HepG2 (cell line): ENCODE measurements at regions not wholly inside any gene's neighbourhood (a gene's known extent, or its start where the extent isn't known, plus 50 kb on each side); places are given as distances from the start of the nearest gene placed in this dataset.

Source experiments
- ATAC-seq: fragments of 200-7000 bp; cut with Tn5 transposase; 3 replicates; pipeline ENCODE4 v1.9.1; 2020; ENCODE audit warnings: mild to moderate bottlenecking, moderate library complexity
- BruUV-seq: library from RNA; stranded (reverse); fragments of 400-500 nt; replicated peaks from 2 replicates; lab custom pipeline; 2021; lab: Mats Ljungman, UMichigan
- CTCF ChIA-PET: fragments of 300-600 bp; formaldehyde crosslinking; extraction: SDS; loops from one replicate; lab custom pipeline; 2021; ENCODE audit warnings: low total read pairs, inconsistent platforms, low intra/inter-chr PET ratio; lab: Yijun Ruan, JAX
- POLR2A ChIA-PET: fragments of 350-600 bp; sonication (Branson Sonifier 250); formaldehyde crosslinking; loops from one replicate; lab custom pipeline; 2020; ENCODE audit warnings: antibody characterized with exemption, inconsistent platforms; lab: Yijun Ruan, JAX
- DNase-seq: peaks from one replicate; pipeline ENCODE4 v3.0.0-alpha.2; 2015; ENCODE audit warnings: low spot score
- FAIRE-seq: peaks from 3 replicates; lab custom pipeline; 2011; peaks lifted over from hg19 to GRCh38; lab: Jason Lieb, UNC
- H2AFZ ChIP-seq: one replicate; pipeline ENCODE4 v1.6.1; 2011; ENCODE audit warnings: low read length, inconsistent platforms
- H3K27ac ChIP-seq: fragments of 300-600 bp; 3 replicates; pipeline ENCODE4 v1.8.0; 2011; ENCODE audit warnings: mixed run types, mild to moderate bottlenecking, mixed read lengths, low read length, inconsistent platforms; ENCODE audit not compliant: insufficient read depth; ENCODE audit errors: extremely low read length
- H3K27me3 ChIP-seq, 2 experiments: fragments of 200-600 bp in 1 of 2; 2 replicates in 1 of 2; 3 replicates in 1 of 2; pipeline versions ENCODE4 v1.6.0 to v1.8.0; 2011; ENCODE audit warnings: low read length in 2 of 2, mild to moderate bottlenecking in 2 of 2, moderate library complexity in 2 of 2, inconsistent platforms in 1 of 2; ENCODE audit not compliant: insufficient read depth in 2 of 2, control insufficient read depth in 1 of 2
- H3K36me3 ChIP-seq, 2 experiments: fragments of 200-600 bp in 1 of 2; replicated peaks in 1 of 2; 2 replicates in 1 of 2; 3 replicates in 1 of 2; pipeline versions ENCODE4 v1.5.1 to v1.8.0; 2011; ENCODE audit warnings: low read length in 2 of 2, inconsistent platforms in 1 of 2; ENCODE audit not compliant: insufficient read depth in 2 of 2, control insufficient read depth in 1 of 2
- H3K4me1 ChIP-seq: 2 replicates; pipeline ENCODE4 v1.5.1; 2012; ENCODE audit warnings: low read length, inconsistent platforms; ENCODE audit not compliant: insufficient read depth
- H3K4me2 ChIP-seq: 2 replicates; pipeline ENCODE4 v1.6.0; 2011; ENCODE audit warnings: low read depth, low read length, inconsistent platforms
- H3K4me3 ChIP-seq, 3 experiments: fragments of 200-600 bp in 1 of 3; sonication (generic), shearing (Covaris generic) in 1 of 3; replicated peaks in 1 of 3; 2 replicates each; pipeline ENCODE4 v1.5.1; 2011 to 2016; ENCODE audit warnings: low read length in 3 of 3, inconsistent platforms in 2 of 3, low read depth in 2 of 3, mild to moderate bottlenecking in 2 of 3, control low read depth in 1 of 3, mixed read lengths in 1 of 3; ENCODE audit not compliant: insufficient read depth in 1 of 3
- H3K79me2 ChIP-seq: one replicate; pipeline ENCODE4 v1.6.1; 2011; ENCODE audit warnings: low read length, inconsistent platforms; ENCODE audit not compliant: insufficient read depth
- H3K9ac ChIP-seq: 2 replicates; pipeline ENCODE4 v1.6.0; 2011; ENCODE audit warnings: mild to moderate bottlenecking, low read depth, low read length, inconsistent platforms; ENCODE audit not compliant: insufficient read depth
- H3K9me3 ChIP-seq: 2 replicates; pipeline ENCODE4 v1.5.1; 2012; ENCODE audit warnings: mild to moderate bottlenecking, low read length
- H4K20me1 ChIP-seq: 2 replicates; pipeline ENCODE4 v1.6.0; 2011; ENCODE audit warnings: inconsistent platforms, mild to moderate bottlenecking, low read length, moderate library complexity; ENCODE audit not compliant: insufficient read depth
- MED8 ChIP-seq: sonication (generic); formaldehyde crosslinking; IDR thresholded peaks from 2 replicates; pipeline ENCODE4 v1.8.1; 2023; ENCODE audit warnings: mild to moderate bottlenecking, missing genetic modification reagents; ENCODE audit not compliant: insufficient replicate concordance
- NFKB2 ChIP-seq: sonication (generic); formaldehyde crosslinking; IDR thresholded peaks from 2 replicates; pipeline ENCODE4 v1.4.0; 2020; ENCODE audit warnings: missing genetic modification reagents, borderline replicate concordance
- SMARCC2 ChIP-seq: fragments of 450-650 bp; IDR thresholded peaks from 2 replicates; pipeline ENCODE4 v1.6.1; 2017; ENCODE audit warnings: antibody characterized with exemption, mild to moderate bottlenecking
- ZNF432 ChIP-seq: sonication (generic); formaldehyde crosslinking; IDR thresholded peaks from 2 replicates; pipeline ENCODE4 v1.5.0; 2020; ENCODE audit warnings: missing genetic modification reagents, mild to moderate bottlenecking, borderline replicate concordance
- WGBS: methylation state at CpG from one replicate; pipeline ENCODE4 v1.1.6; 2017; ENCODE audit warnings: low lambda C conversion rate; 5-methylcytosine and 5-hydroxymethylcytosine counted together
- in situ Hi-C: cut with HindIII; loops from 2 replicates; pipeline ENCODE4 v1.10.0; 2017; ENCODE audit warnings: low pct_unique_long_range_greater_than_20kb; ENCODE audit not compliant: extremely low pct_ligation_motif_present
- intact Hi-C: fragments of 100-400 bp; cut with micrococcal nuclease; formaldehyde crosslinking; loops from one replicate; pipeline ENCODE4 v1.10.0; 2022; ENCODE audit not compliant: unreplicated experiment
- TF ChIP-seq, protein P1 (sequence below): sonication (generic); formaldehyde crosslinking; IDR thresholded peaks from 2 replicates; pipeline ENCODE4 v1.4.0; 2020; ENCODE audit warnings: missing genetic modification reagents
- TF ChIP-seq, protein P2 (sequence below): sonication (generic); formaldehyde crosslinking; IDR thresholded peaks from 2 replicates; pipeline ENCODE4 v1.5.0; 2020; ENCODE audit warnings: mild to moderate bottlenecking, missing genetic modification reagents, borderline replicate concordance

DNA sequence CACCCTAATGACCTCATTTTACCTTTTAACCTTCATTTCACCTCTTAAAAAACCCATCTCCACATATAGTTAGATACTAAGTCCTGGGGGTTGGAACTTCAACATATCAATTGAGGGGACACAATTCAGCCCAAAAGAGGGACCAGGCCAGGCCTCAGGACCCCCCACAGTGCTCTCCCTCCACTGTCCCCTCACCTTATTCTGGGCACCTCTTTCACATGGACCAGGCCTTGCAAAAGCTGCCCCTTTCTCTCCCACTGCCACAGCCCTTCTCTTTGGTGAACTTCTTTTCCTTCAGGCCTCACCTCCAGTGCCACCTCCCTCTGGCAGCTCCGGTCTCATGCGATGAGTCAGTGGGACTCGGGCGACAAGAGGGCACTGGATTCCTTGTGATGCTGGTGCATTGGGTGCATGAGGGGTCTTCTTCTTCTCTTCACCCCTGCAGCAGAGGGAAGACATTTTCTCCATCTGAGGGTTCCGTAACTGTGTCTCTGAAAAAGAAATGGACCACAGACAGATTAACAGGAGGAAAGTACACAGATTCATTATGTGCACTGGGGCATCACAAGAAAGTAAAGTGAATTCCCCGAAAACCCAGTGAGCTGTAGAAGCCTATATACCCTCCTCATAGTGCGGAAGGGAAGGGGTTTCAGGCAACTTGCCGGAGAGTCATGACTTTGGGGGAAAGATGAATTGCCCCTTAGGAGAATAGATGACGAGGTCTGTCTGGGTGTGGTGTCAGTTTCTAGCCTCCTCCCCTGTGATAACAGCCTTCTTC is 288.7 kb upstream of the IGFBP3 start (continued):
- TF ChIP-seq, protein P1, sequence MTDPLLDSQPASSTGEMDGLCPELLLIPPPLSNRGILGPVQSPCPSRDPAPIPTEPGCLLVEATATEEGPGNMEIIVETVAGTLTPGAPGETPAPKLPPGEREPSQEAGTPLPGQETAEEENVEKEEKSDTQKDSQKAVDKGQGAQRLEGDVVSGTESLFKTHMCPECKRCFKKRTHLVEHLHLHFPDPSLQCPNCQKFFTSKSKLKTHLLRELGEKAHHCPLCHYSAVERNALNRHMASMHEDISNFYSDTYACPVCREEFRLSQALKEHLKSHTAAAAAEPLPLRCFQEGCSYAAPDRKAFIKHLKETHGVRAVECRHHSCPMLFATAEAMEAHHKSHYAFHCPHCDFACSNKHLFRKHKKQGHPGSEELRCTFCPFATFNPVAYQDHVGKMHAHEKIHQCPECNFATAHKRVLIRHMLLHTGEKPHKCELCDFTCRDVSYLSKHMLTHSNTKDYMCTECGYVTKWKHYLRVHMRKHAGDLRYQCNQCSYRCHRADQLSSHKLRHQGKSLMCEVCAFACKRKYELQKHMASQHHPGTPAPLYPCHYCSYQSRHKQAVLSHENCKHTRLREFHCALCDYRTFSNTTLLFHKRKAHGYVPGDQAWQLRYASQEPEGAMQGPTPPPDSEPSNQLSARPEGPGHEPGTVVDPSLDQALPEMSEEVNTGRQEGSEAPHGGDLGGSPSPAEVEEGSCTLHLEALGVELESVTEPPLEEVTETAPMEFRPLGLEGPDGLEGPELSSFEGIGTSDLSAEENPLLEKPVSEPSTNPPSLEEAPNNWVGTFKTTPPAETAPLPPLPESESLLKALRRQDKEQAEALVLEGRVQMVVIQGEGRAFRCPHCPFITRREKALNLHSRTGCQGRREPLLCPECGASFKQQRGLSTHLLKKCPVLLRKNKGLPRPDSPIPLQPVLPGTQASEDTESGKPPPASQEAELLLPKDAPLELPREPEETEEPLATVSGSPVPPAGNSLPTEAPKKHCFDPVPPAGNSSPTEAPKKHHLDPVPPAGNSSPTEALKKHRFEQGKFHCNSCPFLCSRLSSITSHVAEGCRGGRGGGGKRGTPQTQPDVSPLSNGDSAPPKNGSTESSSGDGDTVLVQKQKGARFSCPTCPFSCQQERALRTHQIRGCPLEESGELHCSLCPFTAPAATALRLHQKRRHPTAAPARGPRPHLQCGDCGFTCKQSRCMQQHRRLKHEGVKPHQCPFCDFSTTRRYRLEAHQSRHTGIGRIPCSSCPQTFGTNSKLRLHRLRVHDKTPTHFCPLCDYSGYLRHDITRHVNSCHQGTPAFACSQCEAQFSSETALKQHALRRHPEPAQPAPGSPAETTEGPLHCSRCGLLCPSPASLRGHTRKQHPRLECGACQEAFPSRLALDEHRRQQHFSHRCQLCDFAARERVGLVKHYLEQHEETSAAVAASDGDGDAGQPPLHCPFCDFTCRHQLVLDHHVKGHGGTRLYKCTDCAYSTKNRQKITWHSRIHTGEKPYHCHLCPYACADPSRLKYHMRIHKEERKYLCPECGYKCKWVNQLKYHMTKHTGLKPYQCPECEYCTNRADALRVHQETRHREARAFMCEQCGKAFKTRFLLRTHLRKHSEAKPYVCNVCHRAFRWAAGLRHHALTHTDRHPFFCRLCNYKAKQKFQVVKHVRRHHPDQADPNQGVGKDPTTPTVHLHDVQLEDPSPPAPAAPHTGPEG (CRISPR knock-in tag), result no peak
- TF ChIP-seq, all 625 proteins: peak for 0

DNA sequence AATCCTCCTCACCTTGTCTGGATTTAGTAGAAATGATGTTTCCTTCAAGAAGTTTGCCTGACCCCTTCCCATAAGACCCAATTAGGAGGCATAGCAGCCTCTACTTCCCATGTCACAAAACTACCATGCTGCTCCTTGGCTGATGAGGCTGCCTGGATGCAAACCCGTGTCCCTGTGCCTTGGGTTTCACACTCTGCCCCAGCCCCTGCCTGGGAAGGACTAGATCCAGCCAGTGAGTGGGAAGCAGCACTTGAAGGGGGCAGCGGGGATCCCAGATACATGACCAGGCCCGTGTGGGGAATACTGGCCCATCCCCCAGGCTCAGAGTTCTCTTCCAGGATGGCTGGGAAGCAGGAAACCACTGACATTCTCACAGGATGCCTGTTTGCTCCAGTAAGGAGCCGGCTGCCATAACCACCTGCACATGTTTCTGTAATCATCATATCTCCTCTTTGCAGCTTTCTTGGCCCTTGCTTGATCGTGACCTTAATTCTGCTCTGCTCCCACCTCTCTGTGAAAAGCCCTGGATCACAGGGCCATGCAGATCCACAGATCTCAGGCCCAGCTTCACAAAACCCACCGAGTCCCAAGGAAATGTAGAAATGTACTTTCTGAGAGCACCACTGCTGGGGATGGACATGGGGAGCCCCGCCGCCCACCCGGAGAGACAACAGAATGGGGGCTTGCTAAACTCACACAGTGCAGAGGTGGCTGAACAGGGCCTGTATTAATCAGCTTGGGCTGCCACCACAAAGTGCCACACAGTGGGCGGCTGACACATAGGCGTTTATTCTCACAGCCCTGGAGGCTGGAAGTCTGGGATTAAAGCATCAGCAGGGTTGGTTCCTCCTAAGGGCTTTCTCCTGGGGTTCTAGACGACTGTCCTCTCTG is 287.8 kb upstream of the IGFBP3 start:
- H4K20me1 ChIP-seq, result no peaks in the 10 kb centered on the region
- peaks cover 0 to 31% of the 10 kb centered on the region in 2 experiments; a peak in 1 of 5 replicates for H3K27me3 ChIP-seq
- WGBS, result 30% methylated on average over 7 of the region's 12 CpGs
- intact Hi-C loops, result no loop called here
- BruUV-seq, result no TSS peak
- H3K79me2 ChIP-seq, result no peaks in the 10 kb centered on the region
- DNase-seq (no peak), FAIRE-seq (no peak), ATAC-seq (no peak)
- no peaks in the 10 kb centered on the region for H3K4me1 ChIP-seq
- no peaks in the 10 kb centered on the region for H3K9me3 ChIP-seq
- no peak overlapping the region for H2AFZ ChIP-seq
- H3K4me2 ChIP-seq, result no peak overlapping the region
- ChIA-PET CTCF (no interaction called here), POLR2A (no interaction called here)
- H3K27ac ChIP-seq, result no peak overlapping the region
- no peak overlapping the region for H3K9ac ChIP-seq
- no peaks in the 10 kb centered on the region for H3K36me3 ChIP-seq
- no peak overlapping the region for H3K4me3 ChIP-seq
- in situ Hi-C loops, result no loop called here
- TF ChIP-seq NFKB2 (CRISPR knock-in tag) (no peak), MED8 (CRISPR knock-in tag) (no peak), ZNF432 (no peak), SMARCC2 (no peak)
- TF ChIP-seq, protein P2, sequence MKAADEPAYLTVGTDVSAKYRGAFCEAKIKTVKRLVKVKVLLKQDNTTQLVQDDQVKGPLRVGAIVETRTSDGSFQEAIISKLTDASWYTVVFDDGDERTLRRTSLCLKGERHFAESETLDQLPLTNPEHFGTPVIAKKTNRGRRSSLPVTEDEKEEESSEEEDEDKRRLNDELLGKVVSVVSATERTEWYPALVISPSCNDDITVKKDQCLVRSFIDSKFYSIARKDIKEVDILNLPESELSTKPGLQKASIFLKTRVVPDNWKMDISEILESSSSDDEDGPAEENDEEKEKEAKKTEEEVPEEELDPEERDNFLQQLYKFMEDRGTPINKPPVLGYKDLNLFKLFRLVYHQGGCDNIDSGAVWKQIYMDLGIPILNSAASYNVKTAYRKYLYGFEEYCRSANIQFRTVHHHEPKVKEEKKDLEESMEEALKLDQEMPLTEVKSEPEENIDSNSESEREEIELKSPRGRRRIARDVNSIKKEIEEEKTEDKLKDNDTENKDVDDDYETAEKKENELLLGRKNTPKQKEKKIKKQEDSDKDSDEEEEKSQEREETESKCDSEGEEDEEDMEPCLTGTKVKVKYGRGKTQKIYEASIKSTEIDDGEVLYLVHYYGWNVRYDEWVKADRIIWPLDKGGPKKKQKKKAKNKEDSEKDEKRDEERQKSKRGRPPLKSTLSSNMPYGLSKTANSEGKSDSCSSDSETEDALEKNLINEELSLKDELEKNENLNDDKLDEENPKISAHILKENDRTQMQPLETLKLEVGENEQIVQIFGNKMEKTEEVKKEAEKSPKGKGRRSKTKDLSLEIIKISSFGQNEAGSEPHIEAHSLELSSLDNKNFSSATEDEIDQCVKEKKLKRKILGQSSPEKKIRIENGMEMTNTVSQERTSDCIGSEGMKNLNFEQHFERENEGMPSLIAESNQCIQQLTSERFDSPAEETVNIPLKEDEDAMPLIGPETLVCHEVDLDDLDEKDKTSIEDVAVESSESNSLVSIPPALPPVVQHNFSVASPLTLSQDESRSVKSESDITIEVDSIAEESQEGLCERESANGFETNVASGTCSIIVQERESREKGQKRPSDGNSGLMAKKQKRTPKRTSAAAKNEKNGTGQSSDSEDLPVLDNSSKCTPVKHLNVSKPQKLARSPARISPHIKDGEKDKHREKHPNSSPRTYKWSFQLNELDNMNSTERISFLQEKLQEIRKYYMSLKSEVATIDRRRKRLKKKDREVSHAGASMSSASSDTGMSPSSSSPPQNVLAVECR (CRISPR knock-in tag), result no peak
